HEK293T (cell line): ENCODE measurements at regions not wholly inside any gene's neighbourhood (a gene's known extent, or its start where the extent isn't known, plus 50 kb on each side); places are given as distances from the start of the nearest gene placed in this dataset.

Experiments used
- ARNT ChIP-seq: fragments of 450-650 bp; IDR thresholded peaks from 2 replicates; pipeline ENCODE4 v1.6.1; 2017; ENCODE audit warnings: mild to moderate bottlenecking
- BHLHE40 ChIP-seq: fragments of 450-650 bp; IDR thresholded peaks from 2 replicates; pipeline ENCODE4 v1.6.1; 2016; ENCODE audit warnings: mild to moderate bottlenecking, moderate library complexity, borderline replicate concordance
- CTBP1 ChIP-seq: fragments of 450-650 bp; IDR thresholded peaks from 2 replicates; pipeline ENCODE4 v1.6.1; 2016; ENCODE audit warnings: borderline replicate concordance
- ELF4 ChIP-seq: fragments of 450-650 bp; IDR thresholded peaks from 2 replicates; pipeline ENCODE4 v1.6.1; 2017; ENCODE audit warnings: antibody characterized with exemption
- FOXK2 ChIP-seq: fragments of 450-650 bp; IDR thresholded peaks from 2 replicates; pipeline ENCODE4 v1.6.1; 2016; ENCODE audit warnings: mild to moderate bottlenecking
- FOXM1 ChIP-seq: fragments of 450-650 bp; IDR thresholded peaks from 2 replicates; pipeline ENCODE4 v1.6.1; 2017; ENCODE audit warnings: mild to moderate bottlenecking, borderline replicate concordance
- HDGF ChIP-seq: fragments of 450-650 bp; IDR thresholded peaks from 2 replicates; pipeline ENCODE4 v1.6.1; 2017; ENCODE audit warnings: antibody characterized with exemption, borderline replicate concordance
- L3MBTL2 ChIP-seq: fragments of 450-650 bp; conservative IDR thresholded peaks from 2 replicates; pipeline ENCODE4 v1.6.1; 2016; ENCODE audit warnings: mild to moderate bottlenecking
- LEF1 ChIP-seq: fragments of 450-650 bp; IDR thresholded peaks from 2 replicates; pipeline ENCODE4 v1.6.1; 2017; ENCODE audit warnings: mild to moderate bottlenecking, borderline replicate concordance
- SP1 ChIP-seq: fragments of 450-650 bp; IDR thresholded peaks from 2 replicates; pipeline ENCODE4 v1.6.1; 2017
- SUZ12 ChIP-seq: fragments of 450-650 bp; IDR thresholded peaks from 2 replicates; pipeline ENCODE4 v1.6.1; 2016; ENCODE audit warnings: mild to moderate bottlenecking
- TARDBP ChIP-seq: fragments of 450-650 bp; IDR thresholded peaks from 2 replicates; pipeline ENCODE4 v1.6.1; 2016
- ZNF384 ChIP-seq: fragments of 450-650 bp; IDR thresholded peaks from 2 replicates; pipeline ENCODE4 v1.6.1; 2016
- TF ChIP-seq, protein P1 (sequence below): fragments of 450-650 bp; IDR thresholded peaks from 2 replicates; pipeline ENCODE4 v1.6.1; 2016

DNA sequence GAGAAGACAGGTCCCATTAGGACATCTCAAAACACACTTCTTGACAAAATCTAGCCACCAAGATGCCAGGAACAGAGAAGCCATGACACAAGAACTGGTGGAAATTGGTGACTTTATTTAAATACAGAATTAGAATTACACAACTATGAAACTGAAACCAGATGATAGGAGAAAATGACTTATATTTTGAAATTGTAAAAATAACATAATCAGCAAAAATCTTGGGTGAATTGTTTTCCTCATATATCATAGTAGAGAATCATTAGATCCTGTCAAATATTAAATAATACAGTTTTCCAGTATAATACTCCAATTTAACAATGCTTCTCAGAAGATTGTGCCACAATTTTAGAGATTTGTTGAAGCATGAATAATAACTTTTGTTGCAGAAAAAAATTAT, 81.5 kb upstream of the MROH9 start:
- TF ChIP-seq ARNT: no peak
- TF ChIP-seq, protein P1, sequence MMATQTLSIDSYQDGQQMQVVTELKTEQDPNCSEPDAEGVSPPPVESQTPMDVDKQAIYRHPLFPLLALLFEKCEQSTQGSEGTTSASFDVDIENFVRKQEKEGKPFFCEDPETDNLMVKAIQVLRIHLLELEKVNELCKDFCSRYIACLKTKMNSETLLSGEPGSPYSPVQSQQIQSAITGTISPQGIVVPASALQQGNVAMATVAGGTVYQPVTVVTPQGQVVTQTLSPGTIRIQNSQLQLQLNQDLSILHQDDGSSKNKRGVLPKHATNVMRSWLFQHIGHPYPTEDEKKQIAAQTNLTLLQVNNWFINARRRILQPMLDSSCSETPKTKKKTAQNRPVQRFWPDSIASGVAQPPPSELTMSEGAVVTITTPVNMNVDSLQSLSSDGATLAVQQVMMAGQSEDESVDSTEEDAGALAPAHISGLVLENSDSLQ: no peak
- TF ChIP-seq LEF1: no peak
- TF ChIP-seq TARDBP: no peak
- no peak for TF ChIP-seq SP1
- TF ChIP-seq FOXM1: no peak
- no peak for TF ChIP-seq ZNF384
- no peak for TF ChIP-seq HDGF
- TF ChIP-seq FOXK2: no peak
- no peak for TF ChIP-seq ELF4
- TF ChIP-seq L3MBTL2: no peak
- TF ChIP-seq BHLHE40: no peak
- TF ChIP-seq CTBP1: no peak
- TF ChIP-seq SUZ12: no peak
